Nephron (organoid): ENCODE measurements at regions not wholly inside any gene's neighbourhood (a gene's known extent, or its start where the extent isn't known, plus 50 kb on each side); places are given as distances from the start of the nearest gene placed in this dataset.

Experiments
- H3K27ac Mint-ChIP-seq, 3 experiments: 2 replicates each; pipeline ENCODE4 v1.8.0; 2020; ENCODE audit warnings: mixed read lengths in 3 of 3, mild to moderate bottlenecking in 2 of 3, moderate library complexity in 1 of 3
- H3K27me3 Mint-ChIP-seq: 2 replicates; pipeline ENCODE4 v1.8.0; 2021; ENCODE audit warnings: low read depth, mild to moderate bottlenecking, moderate library complexity, mixed read lengths
- H3K36me3 Mint-ChIP-seq: 2 replicates; pipeline ENCODE4 v1.8.0; 2020; ENCODE audit warnings: low read depth, mixed read lengths
- H3K4me1 Mint-ChIP-seq: 2 replicates; pipeline ENCODE4 v1.8.0; 2020; ENCODE audit warnings: mixed read lengths
- H3K4me3 Mint-ChIP-seq, 3 experiments: 2 replicates each; pipeline ENCODE4 v1.8.0; 2020; ENCODE audit warnings: mild to moderate bottlenecking in 3 of 3, mixed read lengths in 3 of 3, moderate library complexity in 2 of 3
- H3K9me3 Mint-ChIP-seq: 2 replicates; pipeline ENCODE4 v1.8.0; 2020; ENCODE audit warnings: mixed read lengths
- CTCF ChIP-seq, 3 experiments: fragments of 200-600 bp; sonication (generic); IDR thresholded peaks; one replicate each; pipeline ENCODE4 v1.5.0; 2021; ENCODE audit warnings: antibody characterized with exemption in 3 of 3; ENCODE audit not compliant: unreplicated experiment in 3 of 3

DNA sequence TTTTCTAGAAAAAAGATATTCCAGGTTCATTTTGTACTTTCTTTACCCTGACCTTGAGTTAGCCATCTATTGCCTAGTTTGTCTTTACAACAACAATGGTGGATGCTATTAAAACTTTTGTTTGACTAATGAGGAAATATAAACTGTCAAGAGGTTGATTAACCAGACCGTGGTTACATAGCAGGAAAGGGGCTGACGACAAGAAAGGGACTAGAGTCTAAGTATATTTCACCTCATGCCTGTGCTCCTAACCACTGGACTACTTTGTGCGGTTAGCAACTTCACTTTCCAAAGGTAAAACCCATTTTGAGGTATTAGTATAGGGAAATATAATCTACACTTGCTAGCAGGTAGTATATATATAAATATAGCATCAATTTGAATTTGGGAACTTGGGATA, 327.1 kb downstream of the SATB1 start:
- Mint-ChIP-seq H3K9me3 (peaks cover 10% of the 10 kb centered on the region), H3K4me3 (no peak overlapping the region), H3K4me1 (no peaks in the 10 kb centered on the region), H3K27ac (no peak overlapping the region), H3K36me3 (peaks cover 5% of the 10 kb centered on the region), H3K27me3 (no peaks in the 10 kb centered on the region)
- TF ChIP-seq CTCF (IDR thresholded peaks at IDR 0.05; ENCODE audit: unreplicated experiment in 3 of 3), result no peak

- peaks cover 5% of the 10 kb centered on the region for H3K36me3 Mint-ChIP-seq
- H3K9me3 Mint-ChIP-seq, result peaks cover 10% of the 10 kb centered on the region
- H3K27me3 Mint-ChIP-seq, result no peaks in the 10 kb centered on the region
Measured at GRCh38 chr3:18097473-18097872, 327.7 kb downstream of the SATB1 start.

GRCh38 chr3:18092726-18093125, 332.4 kb downstream of the SATB1 start:
- Mint-ChIP-seq H3K36me3 (peaks cover 3% of the 10 kb centered on the region), H3K27me3 (no peaks in the 10 kb centered on the region), H3K9me3 (peaks cover 8% of the 10 kb centered on the region)

More at GRCh38 chr3:18097473-18097872, 327.7 kb downstream of the SATB1 start:
- Mint-ChIP-seq H3K4me1 (no peaks in the 10 kb centered on the region), H3K27ac (no peak overlapping the region), H3K4me3 (no peak overlapping the region)
- TF ChIP-seq CTCF (IDR thresholded peaks at IDR 0.05; ENCODE audit: unreplicated experiment in 3 of 3), result no peak

GRCh38 chr3:18090377-18090776, 334.8 kb downstream of the SATB1 start:
- H3K4me3 Mint-ChIP-seq, result no peak overlapping the region
- H3K4me1 Mint-ChIP-seq, result peaks cover 31% of the 10 kb centered on the region
- TF ChIP-seq CTCF (IDR thresholded peaks at IDR 0.05; ENCODE audit: unreplicated experiment in 3 of 3), result no peak
- no peak overlapping the region for H3K27ac Mint-ChIP-seq
- no peaks in the 10 kb centered on the region for H3K9me3 Mint-ChIP-seq
- H3K27me3 Mint-ChIP-seq, result no peaks in the 10 kb centered on the region
- no peaks in the 10 kb centered on the region for H3K36me3 Mint-ChIP-seq

More at GRCh38 chr3:18092726-18093125, 332.4 kb downstream of the SATB1 start:
- Mint-ChIP-seq H3K27ac (no peak overlapping the region), H3K4me1 (peaks cover 11% of the 10 kb centered on the region), H3K4me3 (no peak overlapping the region)
- TF ChIP-seq CTCF (IDR thresholded peaks at IDR 0.05; ENCODE audit: unreplicated experiment in 3 of 3), result no peak

DNA sequence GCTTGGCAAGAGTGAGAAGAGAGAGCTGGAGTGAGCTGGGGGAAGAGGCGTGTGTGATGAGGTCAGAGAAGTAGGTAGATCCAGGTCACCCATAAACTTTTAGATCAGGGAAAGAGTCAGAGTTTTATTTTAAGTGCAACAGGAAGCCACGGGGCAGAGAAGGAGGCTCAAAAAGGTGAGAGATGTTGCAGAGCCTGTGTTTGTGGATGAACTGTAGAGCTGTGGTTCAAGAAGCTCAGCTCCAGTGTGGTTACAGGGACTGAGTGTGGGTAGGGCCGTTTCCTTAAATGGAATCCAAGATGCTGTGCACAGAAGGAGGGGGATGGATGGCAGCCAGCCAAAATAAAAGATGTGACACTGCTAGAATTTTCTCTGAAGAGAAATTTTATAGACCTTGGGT, 337.2 kb downstream of the SATB1 start:
- H3K27me3 Mint-ChIP-seq, result no peaks in the 10 kb centered on the region
- no peak overlapping the region for H3K4me3 Mint-ChIP-seq
- peaks cover 35% of the 10 kb centered on the region for H3K4me1 Mint-ChIP-seq
- no peak for TF ChIP-seq CTCF (IDR thresholded peaks at IDR 0.05; ENCODE audit: unreplicated experiment in 3 of 3)
- no peak overlapping the region for H3K27ac Mint-ChIP-seq
- H3K36me3 Mint-ChIP-seq, result no peaks in the 10 kb centered on the region
- no peaks in the 10 kb centered on the region for H3K9me3 Mint-ChIP-seq

- Mint-ChIP-seq H3K36me3 (no peaks in the 10 kb centered on the region), H3K9me3 (no peaks in the 10 kb centered on the region), H3K27me3 (no peaks in the 10 kb centered on the region), H3K4me1 (peaks cover 35% of the 10 kb centered on the region), H3K4me3 (no peak overlapping the region), H3K27ac (no peak overlapping the region)
- no peak for TF ChIP-seq CTCF (IDR thresholded peaks at IDR 0.05; ENCODE audit: unreplicated experiment in 3 of 3)
Measured at GRCh38 chr3:18086760-18087159, 338.4 kb downstream of the SATB1 start.
